ENCODE measurements at regions not wholly inside any gene's neighbourhood (a gene's known extent, or its start where the extent isn't known, plus 50 kb on each side); places are given as distances from the start of the nearest gene placed in this dataset.

DNA sequence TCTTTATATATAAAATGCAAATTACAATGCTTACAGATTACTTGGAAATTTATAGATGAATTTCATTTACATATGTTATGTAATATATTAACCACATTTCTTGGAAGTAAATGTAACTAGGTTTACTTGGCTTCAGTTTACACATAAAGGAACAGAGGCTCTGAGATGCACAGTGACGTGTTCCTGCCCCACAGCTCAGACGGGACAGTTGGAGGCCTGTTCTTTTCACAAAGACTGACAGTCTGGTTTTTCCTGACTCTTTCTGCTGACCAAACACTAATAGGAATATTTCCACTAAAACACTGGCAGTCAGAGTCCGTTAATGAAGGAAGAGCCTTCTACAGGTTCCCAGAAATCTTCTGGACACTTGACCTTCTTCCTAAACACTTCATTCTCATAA, 336.1 kb downstream of the MFSD1 start:
- ATAC-seq = no peak
- Histone ChIP-seq H3K79me2 (ENCODE audit: insufficient read depth, low read length) (no peaks in the 10 kb centered on the region), H3K9ac (ENCODE audit: low read length) (no peak overlapping the region), H4K20me1 (ENCODE audit: insufficient read depth) (no peaks in the 10 kb centered on the region), H3K27ac (ENCODE audit: low read depth, low read length) (no peak overlapping the region), H2AFZ (ENCODE audit: low read depth, low read length, poor library complexity, severe bottlenecking) (no peak overlapping the region), H3K27me3 (ENCODE audit: insufficient read depth, low read length) (no peaks in the 10 kb centered on the region), H3K4me2 (ENCODE audit: low read length) (no peak overlapping the region), H3K9me2 (ENCODE audit: insufficient read depth) (no peaks in the 10 kb centered on the region), H3K9me3 (ENCODE audit: control insufficient read depth in 1 of 2, insufficient read depth in 1 of 2, low read depth in 1 of 2, low read length in 2 of 2) (no peaks in the 10 kb centered on the region), H3K36me3 (ENCODE audit: control insufficient read depth in 1 of 2, insufficient read depth in 2 of 2, low read length in 2 of 2) (no peaks in the 10 kb centered on the region), H3K4me1 (ENCODE audit: control insufficient read depth in 1 of 2, insufficient read depth in 2 of 2, low read length in 2 of 2) (no peaks in the 10 kb centered on the region), H3K4me3 (replicated peaks in 1 of 2; ENCODE audit: low read depth in 1 of 2, low read length in 2 of 2) (no peak overlapping the region)
- no peak for DNase-seq (ENCODE audit: low read depth, low spot score)
- POLR2A ChIA-PET = no interaction called here
- intact Hi-C loops (cut with micrococcal nuclease) = no loop called here
- TF ChIP-seq FOSL1 (IDR thresholded peaks at IDR 0.05; ENCODE audit: low read depth) (no peak), ELF1 (IDR thresholded peaks at IDR 0.05; ENCODE audit: borderline replicate concordance, low read depth) (no peak), POLR2A (IDR thresholded peaks at IDR 0.05; ENCODE audit: borderline replicate concordance, extremely low read depth, insufficient read depth, insufficient read length) (no peak), YY1 (IDR thresholded peaks at IDR 0.05; ENCODE audit: extremely low read depth, insufficient replicate concordance, low read depth, low read length) (no peak), ZNF274 (IDR thresholded peaks at IDR 0.05; ENCODE audit: low read depth, low read length) (no peak), CBX3 (IDR thresholded peaks at IDR 0.05; ENCODE audit: low read depth) (no peak), SIN3A (IDR thresholded peaks at IDR 0.05; ENCODE audit: low read depth) (no peak), EZH2 (IDR thresholded peaks at IDR 0.05) (no peak), SRF (IDR thresholded peaks at IDR 0.05; ENCODE audit: low read depth) (no peak), ZFX (IDR thresholded peaks at IDR 0.05) (no peak)
- TF ChIP-seq, protein P1, sequence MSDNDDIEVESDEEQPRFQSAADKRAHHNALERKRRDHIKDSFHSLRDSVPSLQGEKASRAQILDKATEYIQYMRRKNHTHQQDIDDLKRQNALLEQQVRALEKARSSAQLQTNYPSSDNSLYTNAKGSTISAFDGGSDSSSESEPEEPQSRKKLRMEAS (IDR thresholded peaks at IDR 0.05) = no peak
- TF ChIP-seq, protein P2, sequence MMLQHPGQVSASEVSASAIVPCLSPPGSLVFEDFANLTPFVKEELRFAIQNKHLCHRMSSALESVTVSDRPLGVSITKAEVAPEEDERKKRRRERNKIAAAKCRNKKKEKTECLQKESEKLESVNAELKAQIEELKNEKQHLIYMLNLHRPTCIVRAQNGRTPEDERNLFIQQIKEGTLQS (IDR thresholded peaks at IDR 0.05) = no peak
- TF ChIP-seq, protein P3, sequence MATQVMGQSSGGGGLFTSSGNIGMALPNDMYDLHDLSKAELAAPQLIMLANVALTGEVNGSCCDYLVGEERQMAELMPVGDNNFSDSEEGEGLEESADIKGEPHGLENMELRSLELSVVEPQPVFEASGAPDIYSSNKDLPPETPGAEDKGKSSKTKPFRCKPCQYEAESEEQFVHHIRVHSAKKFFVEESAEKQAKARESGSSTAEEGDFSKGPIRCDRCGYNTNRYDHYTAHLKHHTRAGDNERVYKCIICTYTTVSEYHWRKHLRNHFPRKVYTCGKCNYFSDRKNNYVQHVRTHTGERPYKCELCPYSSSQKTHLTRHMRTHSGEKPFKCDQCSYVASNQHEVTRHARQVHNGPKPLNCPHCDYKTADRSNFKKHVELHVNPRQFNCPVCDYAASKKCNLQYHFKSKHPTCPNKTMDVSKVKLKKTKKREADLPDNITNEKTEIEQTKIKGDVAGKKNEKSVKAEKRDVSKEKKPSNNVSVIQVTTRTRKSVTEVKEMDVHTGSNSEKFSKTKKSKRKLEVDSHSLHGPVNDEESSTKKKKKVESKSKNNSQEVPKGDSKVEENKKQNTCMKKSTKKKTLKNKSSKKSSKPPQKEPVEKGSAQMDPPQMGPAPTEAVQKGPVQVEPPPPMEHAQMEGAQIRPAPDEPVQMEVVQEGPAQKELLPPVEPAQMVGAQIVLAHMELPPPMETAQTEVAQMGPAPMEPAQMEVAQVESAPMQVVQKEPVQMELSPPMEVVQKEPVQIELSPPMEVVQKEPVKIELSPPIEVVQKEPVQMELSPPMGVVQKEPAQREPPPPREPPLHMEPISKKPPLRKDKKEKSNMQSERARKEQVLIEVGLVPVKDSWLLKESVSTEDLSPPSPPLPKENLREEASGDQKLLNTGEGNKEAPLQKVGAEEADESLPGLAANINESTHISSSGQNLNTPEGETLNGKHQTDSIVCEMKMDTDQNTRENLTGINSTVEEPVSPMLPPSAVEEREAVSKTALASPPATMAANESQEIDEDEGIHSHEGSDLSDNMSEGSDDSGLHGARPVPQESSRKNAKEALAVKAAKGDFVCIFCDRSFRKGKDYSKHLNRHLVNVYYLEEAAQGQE (IDR thresholded peaks at IDR 0.05; ENCODE audit: low read depth) = no peak
- RAD21 ChIA-PET (ENCODE audit: low non-redundant PET in 1 of 2, low total read pairs in 2 of 2, uncharacterized antibody in 2 of 2, unreplicated experiment in 2 of 2) = no interaction called here
- BruUV-seq (replicated peaks) = no TSS peak
- CTCF ChIA-PET = no interaction called here

Measured in HCT116 (cell line).